Endothelial cell of umbilical vein (primary cell): ENCODE measurements at regions not wholly inside any gene's neighbourhood (a gene's known extent, or its start where the extent isn't known, plus 50 kb on each side); places are given as distances from the start of the nearest gene placed in this dataset.

Source experiments
- BruUV-seq: library from RNA; stranded (reverse); fragments of 400-500 nt; replicated peaks from 2 replicates; lab custom pipeline; 2021; lab: Mats Ljungman, UMichigan
- CTCF ChIA-PET: fragments of 300-600, 350-600 bp; sonication (Branson Sonifier 250); formaldehyde crosslinking; loops from one replicate; lab custom pipeline; 2021; ENCODE audit warnings: antibody characterized with exemption, inconsistent platforms; lab: Charles Lee
- POLR2A ChIA-PET: fragments of 300-600, 350-600 bp; sonication (Branson Sonifier 250); formaldehyde crosslinking; loops from one replicate; lab custom pipeline; 2021; ENCODE audit warnings: antibody characterized with exemption, inconsistent platforms; lab: Charles Lee
- DNase-seq: peaks from one replicate; pipeline ENCODE4 v3.0.0-alpha.2; 2011; ENCODE audit warnings: low read depth, low spot score
- FAIRE-seq: peaks from 2 replicates; lab custom pipeline; 2011; peaks lifted over from hg19 to GRCh38; lab: Jason Lieb, UNC
- H2AFZ ChIP-seq: 2 replicates; pipeline ENCODE4 v1.6.0; 2012; ENCODE audit warnings: low read depth, low read length, control low read depth, inconsistent platforms
- H3K27ac ChIP-seq: 2 replicates; pipeline ENCODE4 v1.5.1; 2011; ENCODE audit warnings: low read depth, mild to moderate bottlenecking, control low read depth, low read length, moderate library complexity; ENCODE audit not compliant: insufficient read depth
- H3K27me3 ChIP-seq, 2 experiments: 2 replicates each; pipeline versions ENCODE4 v1.6.0 to v1.6.1; 2011; ENCODE audit warnings: low read length in 2 of 2, mixed read lengths in 1 of 2; ENCODE audit not compliant: control insufficient read depth in 2 of 2, insufficient read depth in 2 of 2
- H3K36me3 ChIP-seq, 2 experiments: 2 replicates in 1 of 2; 3 replicates in 1 of 2; pipeline ENCODE4 v1.5.1; 2011; ENCODE audit warnings: low read length in 2 of 2, mild to moderate bottlenecking in 1 of 2, moderate library complexity in 1 of 2; ENCODE audit not compliant: control insufficient read depth in 2 of 2, insufficient read depth in 2 of 2; ENCODE audit errors: extremely low read depth in 1 of 2
- H3K4me1 ChIP-seq: 3 replicates; pipeline ENCODE4 v1.5.1; 2011; ENCODE audit warnings: mild to moderate bottlenecking, low read length; ENCODE audit not compliant: control insufficient read depth, insufficient read depth; ENCODE audit errors: extremely low read depth
- H3K4me2 ChIP-seq: 2 replicates; pipeline ENCODE4 v1.6.1; 2011; ENCODE audit warnings: low read length, control low read depth, mixed read lengths; ENCODE audit not compliant: insufficient read depth
- H3K4me3 ChIP-seq, 3 experiments: fragments of 200-600 bp in 1 of 3; sonication (generic), shearing (Covaris generic) in 1 of 3; replicated peaks in 1 of 3; 2 replicates each; pipeline ENCODE4 v1.5.1; 2011 to 2016; ENCODE audit warnings: control low read depth in 3 of 3, low read length in 3 of 3, mild to moderate bottlenecking in 2 of 3, inconsistent platforms in 1 of 3, low read depth in 1 of 3, moderate library complexity in 1 of 3; ENCODE audit not compliant: insufficient read depth in 1 of 3
- H3K79me2 ChIP-seq: 2 replicates; pipeline ENCODE4 v1.6.0; 2012; ENCODE audit warnings: low read length, inconsistent platforms; ENCODE audit not compliant: control insufficient read depth, insufficient read depth
- H3K9ac ChIP-seq: replicated peaks from 2 replicates; pipeline ENCODE3; 2011; ENCODE audit warnings: low read length, control low read depth; ENCODE audit not compliant: insufficient read depth; ENCODE audit errors: extremely low read depth
- H3K9me1 ChIP-seq: replicated peaks from 3 replicates; pipeline ENCODE4 v1.6.0; 2011; ENCODE audit warnings: mild to moderate bottlenecking, low read length; ENCODE audit not compliant: control insufficient read depth, insufficient read depth; ENCODE audit errors: extremely low read depth
- H3K9me3 ChIP-seq: replicated peaks from 2 replicates; pipeline ENCODE4 v1.5.1; 2012; ENCODE audit warnings: low read length, inconsistent platforms; ENCODE audit not compliant: control insufficient read depth, insufficient read depth
- H4K20me1 ChIP-seq: replicated peaks from 2 replicates; pipeline ENCODE3; 2011; ENCODE audit warnings: mild to moderate bottlenecking, low read length; ENCODE audit not compliant: control insufficient read depth, insufficient read depth; ENCODE audit errors: extremely low read depth
- CTCF ChIP-seq, 2 donors: IDR thresholded peaks; 1 replicate in 1 of 2; 2 replicates in 1 of 2; pipeline ENCODE4 v1.5.1; 2011; ENCODE audit warnings: low read length in 2 of 2, mild to moderate bottlenecking in 2 of 2, moderate library complexity in 2 of 2, control low read depth in 1 of 2, inconsistent platforms in 1 of 2, low read depth in 1 of 2; ENCODE audit not compliant: insufficient read depth in 1 of 2; ENCODE audit errors: extremely low read depth in 1 of 2
- EZH2 ChIP-seq: IDR thresholded peaks from 2 replicates; pipeline ENCODE4 v1.6.1; 2012; ENCODE audit warnings: borderline replicate concordance, low read depth, mild to moderate bottlenecking, moderate library complexity, low read length, inconsistent platforms; ENCODE audit not compliant: severe bottlenecking
- FOS ChIP-seq: IDR thresholded peaks from 2 replicates; pipeline ENCODE4 v1.6.1; 2011; ENCODE audit warnings: mild to moderate bottlenecking, low read length, moderate library complexity, borderline replicate concordance; ENCODE audit not compliant: insufficient read depth
- GATA2 ChIP-seq: IDR thresholded peaks from 2 replicates; pipeline ENCODE4 v1.7.0; 2011; ENCODE audit warnings: low read depth, mild to moderate bottlenecking, moderate library complexity, mixed read lengths, low read length; ENCODE audit not compliant: insufficient read length, insufficient read depth
- JUN ChIP-seq: IDR thresholded peaks from 2 replicates; pipeline ENCODE4 v1.6.1; 2011; ENCODE audit warnings: borderline replicate concordance, low read depth; ENCODE audit not compliant: insufficient read length, insufficient read depth
- MAX ChIP-seq: IDR thresholded peaks from 2 replicates; pipeline ENCODE4 v1.6.1; 2011; ENCODE audit not compliant: insufficient read depth, insufficient read length
- MYC ChIP-seq: IDR thresholded peaks from one replicate; pipeline ENCODE4 v1.6.1; 2011; ENCODE audit warnings: mild to moderate bottlenecking, low read depth, low read length
- POLR2A ChIP-seq: IDR thresholded peaks from 2 replicates; pipeline ENCODE4 v1.6.1; 2012; ENCODE audit warnings: low read depth, mild to moderate bottlenecking, control low read depth, low read length
- POLR2AphosphoS5 ChIP-seq: IDR thresholded peaks from 2 replicates; pipeline ENCODE4 v1.6.1; 2012; ENCODE audit warnings: low read depth, mild to moderate bottlenecking, control low read depth, low read length, moderate library complexity; ENCODE audit not compliant: insufficient read depth
- dilution Hi-C: fragments of 300-500 bp; cut with MboI; formaldehyde crosslinking; loops from one replicate; pipeline ENCODE4 v1.15.0; 2019; ENCODE audit warnings: low sequenced_read_pairs; ENCODE audit not compliant: extremely low pct_ligation_motif_present
- intact Hi-C: fragments of 100-400 bp; cut with micrococcal nuclease; formaldehyde crosslinking; loops from one replicate; pipeline ENCODE4 v1.10.0; 2022

DNA sequence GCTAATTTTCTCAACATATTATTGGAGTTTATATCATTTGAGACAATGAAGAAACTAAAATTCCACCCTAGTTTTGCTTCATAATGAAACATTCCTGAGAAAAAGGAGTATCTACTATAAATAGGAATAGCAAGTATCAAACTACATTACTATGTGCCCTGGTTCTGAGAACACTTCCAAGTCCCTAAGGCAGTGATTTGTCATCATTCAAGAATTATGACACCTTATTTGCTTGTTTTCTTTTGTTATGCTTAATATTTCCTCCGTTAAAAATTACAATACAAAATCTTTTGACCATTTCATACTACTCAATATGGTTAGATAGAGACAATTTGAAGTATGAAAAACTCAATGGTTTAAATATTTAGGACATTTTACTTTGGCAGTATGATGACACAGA, 707.8 kb upstream of the GOLIM4 start:
- CTCF ChIA-PET: interaction anchor here (0.7 kb wide), 1 partner anchor 43 kb away, joined by 3 read pairs; no protein-coding TSS in a partner anchor
- no peaks in the 10 kb centered on the region for H3K9me3 ChIP-seq
- no peak overlapping the region for H3K9ac ChIP-seq
- H3K36me3 ChIP-seq: no peaks in the 10 kb centered on the region
- dilution Hi-C loops (no loop called here), intact Hi-C loops (no loop called here)
- peaks cover 19% of the 10 kb centered on the region for H3K4me1 ChIP-seq
- DNase-seq (no peak), FAIRE-seq (no peak)
- H3K79me2 ChIP-seq: no peaks in the 10 kb centered on the region
- peaks cover 0 to 3% of the 10 kb centered on the region in 2 experiments for H3K27me3 ChIP-seq
- no peaks in the 10 kb centered on the region for H4K20me1 ChIP-seq
- POLR2A ChIA-PET: no interaction called here
- no peaks in the 10 kb centered on the region for H3K9me1 ChIP-seq
- no peak overlapping the region for H3K4me2 ChIP-seq
- TF ChIP-seq GATA2: no peak
- no peak for TF ChIP-seq MAX
- TF ChIP-seq CTCF (IDR thresholded peaks at IDR 0.05; ENCODE audit: extremely low read depth in 1 of 2, insufficient read depth in 1 of 2, low read depth in 1 of 2, low read length in 2 of 2): no peak
- TF ChIP-seq JUN: no peak
- TF ChIP-seq POLR2AphosphoS5: no peak
- no peak for TF ChIP-seq EZH2
- TF ChIP-seq MYC: no peak
- TF ChIP-seq FOS: no peak
- no peak for TF ChIP-seq POLR2A
- H3K27ac ChIP-seq: no peak overlapping the region
- H3K4me3 ChIP-seq: no peak overlapping the region
- H2AFZ ChIP-seq: no peak overlapping the region
- no TSS peak for BruUV-seq
